PC-3 (cell line): ENCODE measurements at regions not wholly inside any gene's neighbourhood (a gene's known extent, or its start where the extent isn't known, plus 50 kb on each side); places are given as distances from the start of the nearest gene placed in this dataset.

Experiments used
- ATAC-seq: fragments of 200-7000 bp; cut with Tn5 transposase; 2 replicates; pipeline ENCODE4 v1.9.1; 2020; ENCODE audit warnings: mild to moderate bottlenecking, moderate library complexity
- BruUV-seq: library from RNA; stranded (reverse); fragments of 400-500 nt; replicated peaks from 2 replicates; lab custom pipeline; 2021; lab: Mats Ljungman, UMichigan
- CTCF ChIA-PET: fragments of 300-600 bp; sonication (Branson Sonifier 250); formaldehyde crosslinking; loops from one replicate; lab custom pipeline; 2022; ENCODE audit warnings: antibody characterized with exemption; lab: Charles Lee
- POLR2A ChIA-PET: fragments of 300-600 bp; sonication (Branson Sonifier 250); formaldehyde crosslinking; loops from one replicate; lab custom pipeline; 2022; ENCODE audit warnings: antibody characterized with exemption; ENCODE audit not compliant: unreplicated experiment; lab: Charles Lee
- DNase-seq: peaks from one replicate; pipeline ENCODE4 v3.0.0-alpha.2; 2015
- H2AFZ ChIP-seq: fragments of 300-600 bp; sonication (generic); 2 replicates; pipeline ENCODE4 v1.6.0; 2016; ENCODE audit warnings: antibody characterized with exemption, low read length
- H3F3A ChIP-seq: fragments of 300-600 bp; sonication (generic); one replicate; pipeline ENCODE4 v1.6.0; 2017; ENCODE audit warnings: antibody characterized with exemption, low read length, control low read depth, mild to moderate bottlenecking; ENCODE audit not compliant: unreplicated experiment
- H3K27ac ChIP-seq: fragments of 300-600 bp; sonication (generic); 2 replicates; pipeline ENCODE4 v1.5.1; 2016; ENCODE audit warnings: mild to moderate bottlenecking, low read length
- H3K27me3 ChIP-seq: fragments of 300-600 bp; sonication (generic); 2 replicates; pipeline ENCODE4 v1.6.1; 2016; ENCODE audit warnings: low read length, mixed read lengths
- H3K36me3 ChIP-seq: fragments of 300-600 bp; sonication (generic); 2 replicates; pipeline ENCODE4 v1.6.1; 2016; ENCODE audit warnings: low read depth, mixed run types, low read length, mixed read lengths
- H3K4me1 ChIP-seq: fragments of 300-600 bp; sonication (generic); 2 replicates; pipeline ENCODE4 v1.5.1; 2016; ENCODE audit warnings: low read length; ENCODE audit not compliant: insufficient read depth
- H3K4me2 ChIP-seq: fragments of 300-600 bp; sonication (generic); 2 replicates; pipeline ENCODE4 v1.6.0; 2016; ENCODE audit warnings: low read length
- H3K4me3 ChIP-seq: fragments of 300-600 bp; sonication (generic); 2 replicates; pipeline ENCODE4 v1.5.1; 2016; ENCODE audit warnings: mild to moderate bottlenecking, low read length, mixed read lengths
- H3K79me2 ChIP-seq: fragments of 300-600 bp; sonication (generic); 2 replicates; pipeline ENCODE4 v1.6.1; 2017; ENCODE audit warnings: low read length, mixed read lengths
- H3K9ac ChIP-seq: fragments of 300-600 bp; sonication (generic); 2 replicates; pipeline ENCODE4 v1.6.0; 2016; ENCODE audit warnings: mild to moderate bottlenecking, low read length
- H3K9me2 ChIP-seq: fragments of 300-600 bp; sonication (generic); replicated peaks from 2 replicates; pipeline ENCODE4 v1.6.1; 2016; ENCODE audit warnings: mixed run types, low read length, mixed read lengths
- H3K9me3 ChIP-seq: fragments of 300-600 bp; sonication (generic); 2 replicates; pipeline ENCODE4 v1.6.1; 2016; ENCODE audit warnings: low read length, mixed read lengths
- H4K20me1 ChIP-seq: fragments of 300-600 bp; sonication (generic); 2 replicates; pipeline ENCODE4 v1.6.1; 2016; ENCODE audit warnings: low read length, mixed read lengths
- CTCF ChIP-seq: fragments of 300-600 bp; sonication (generic); conservative IDR thresholded peaks from 2 replicates; pipeline ENCODE4 v1.5.1; 2017; ENCODE audit warnings: antibody characterized with exemption, low read depth, mild to moderate bottlenecking, low read length
- EZH2 ChIP-seq: fragments of 300-600 bp; sonication (generic); IDR thresholded peaks from one replicate; pipeline ENCODE4 v1.6.1; 2017; ENCODE audit warnings: antibody characterized with exemption, mild to moderate bottlenecking, low read length; ENCODE audit not compliant: unreplicated experiment
- EZH2phosphoT487 ChIP-seq: fragments of 300-600 bp; sonication (generic); IDR thresholded peaks from 2 replicates; pipeline ENCODE4 v1.6.1; 2018; ENCODE audit warnings: mild to moderate bottlenecking, antibody characterized with exemption, low read length, borderline replicate concordance
- intact Hi-C: fragments of 100-400 bp; cut with micrococcal nuclease; formaldehyde crosslinking; loops from 2 replicates; pipeline ENCODE4 v1.9.0; 2023

GRCh38 chr5:86866036-86866435 is 248.3 kb downstream of the COX7C start:
- no peak for TF ChIP-seq EZH2
- TF ChIP-seq CTCF: no peak
- TF ChIP-seq EZH2phosphoT487: no peak
- no TSS peak for BruUV-seq
- Histone ChIP-seq H3K79me2 (no peaks in the 10 kb centered on the region), H3K9me2 (no peaks in the 10 kb centered on the region), H3F3A (no peaks in the 10 kb centered on the region), H3K4me2 (no peak overlapping the region), H3K27me3 (no peaks in the 10 kb centered on the region), H3K27ac (no peak overlapping the region), H4K20me1 (no peaks in the 10 kb centered on the region), H2AFZ (no peak overlapping the region), H3K4me1 (no peaks in the 10 kb centered on the region), H3K4me3 (no peak overlapping the region), H3K9ac (no peak overlapping the region), H3K36me3 (no peaks in the 10 kb centered on the region), H3K9me3 (no peaks in the 10 kb centered on the region)
- ATAC-seq (no peak), DNase-seq (no peak)
- ChIA-PET POLR2A (no interaction called here), CTCF (no interaction called here)
- intact Hi-C loops: no loop called here

GRCh38 chr5:86869268-86869667 is 251.5 kb downstream of the COX7C start:
- Histone ChIP-seq H2AFZ (no peak overlapping the region), H3K4me1 (no peaks in the 10 kb centered on the region), H3K4me3 (no peak overlapping the region), H3K27ac (no peak overlapping the region), H3K9me3 (no peaks in the 10 kb centered on the region), H3K4me2 (no peak overlapping the region), H3K9me2 (no peaks in the 10 kb centered on the region), H3K36me3 (no peaks in the 10 kb centered on the region), H4K20me1 (no peaks in the 10 kb centered on the region), H3F3A (no peaks in the 10 kb centered on the region), H3K79me2 (no peaks in the 10 kb centered on the region), H3K27me3 (0 out of 2 replicates have a peak, but pooled peaks cover 3% of the 10 kb centered on the region), H3K9ac (no peak overlapping the region)
- ChIA-PET POLR2A (no interaction called here), CTCF (no interaction called here)
- ATAC-seq: no peak
- BruUV-seq: no TSS peak
- intact Hi-C loops: no loop called here
- no peak for DNase-seq
- TF ChIP-seq CTCF (no peak), EZH2phosphoT487 (no peak), EZH2 (no peak)

- Histone ChIP-seq H3F3A (no peaks in the 10 kb centered on the region), H3K9me3 (no peaks in the 10 kb centered on the region), H2AFZ (no peak overlapping the region), H3K27me3 (0 out of 2 replicates have a peak, but pooled peaks cover 3% of the 10 kb centered on the region), H3K27ac (no peak overlapping the region), H4K20me1 (no peaks in the 10 kb centered on the region), H3K9me2 (no peaks in the 10 kb centered on the region), H3K9ac (no peak overlapping the region), H3K79me2 (no peaks in the 10 kb centered on the region), H3K36me3 (no peaks in the 10 kb centered on the region), H3K4me2 (no peak overlapping the region), H3K4me1 (no peaks in the 10 kb centered on the region), H3K4me3 (no peak overlapping the region)
- intact Hi-C loops: no loop called here
- ChIA-PET POLR2A (no interaction called here), CTCF (no interaction called here)
- DNase-seq: no peak
- ATAC-seq: no peak
- no TSS peak for BruUV-seq
- TF ChIP-seq EZH2phosphoT487 (no peak), EZH2 (no peak), CTCF (no peak)
Measured at GRCh38 chr5:86875539-86875938, 257.8 kb downstream of the COX7C start.
